ENCODE measurements at regions not wholly inside any gene's neighbourhood (a gene's known extent, or its start where the extent isn't known, plus 50 kb on each side); places are given as distances from the start of the nearest gene placed in this dataset.

GRCh38 chr4:129561280-129561679 lies 465.3 kb downstream of the C4orf33 start:
- no peak for DNase-seq

GRCh38 chr4:129561886-129562671 lies 466.1 kb downstream of the C4orf33 start:
- DNase-seq, result no peak

GRCh38 chr4:129565214-129565613 lies 469.3 kb downstream of the C4orf33 start:
- no peak for DNase-seq

GRCh38 chr4:129570326-129570725 lies 474.4 kb downstream of the C4orf33 start:
- DNase-seq, result no peak

GRCh38 chr4:129578336-129578735 lies 482.4 kb downstream of the C4orf33 start:
- DNase-seq, result no peak

- no peak for DNase-seq
These were observed 485.4 kb downstream of the C4orf33 start for GRCh38 chr4:129581305-129581704.

- DNase-seq, result no peak
These were observed 487.9 kb downstream of the C4orf33 start for GRCh38 chr4:129583868-129584267.

GRCh38 chr4:129598582-129598981 lies 502.6 kb downstream of the C4orf33 start:
- no peak for DNase-seq

- DNase-seq, result no peak
These were observed 504.9 kb downstream of the C4orf33 start for GRCh38 chr4:129600898-129601297.

- no peak for DNase-seq
These were observed 506.5 kb downstream of the C4orf33 start for GRCh38 chr4:129602447-129602846.

- DNase-seq, result no peak
These were observed 507.4 kb downstream of the C4orf33 start for GRCh38 chr4:129603241-129603931.

- no peak for DNase-seq
These were observed 508.8 kb downstream of the C4orf33 start for GRCh38 chr4:129604632-129605255.

GRCh38 chr4:129614611-129615010 lies 518.7 kb downstream of the C4orf33 start:
- DNase-seq, result no peak

- DNase-seq, result no peak
These were observed 526.6 kb downstream of the C4orf33 start for GRCh38 chr4:129622566-129622965.

GRCh38 chr4:129623233-129623875 lies 527.4 kb downstream of the C4orf33 start:
- DNase-seq, result no peak

- peak in 3 of 5 donors; percentile 3 to 20 (median 15) for DNase-seq
These were observed 545.2 kb downstream of the C4orf33 start for GRCh38 chr4:129641179-129641578.

GRCh38 chr4:129645461-129645860 lies 549.5 kb downstream of the C4orf33 start:
- no peak for DNase-seq

- DNase-seq, result no peak
These were observed 572.1 kb downstream of the C4orf33 start for GRCh38 chr4:129668092-129668491.

- no peak for DNase-seq
These were observed 577.0 kb downstream of the C4orf33 start for GRCh38 chr4:129672941-129673340.

- DNase-seq, result no peak
These were observed 579.1 kb downstream of the C4orf33 start for GRCh38 chr4:129675036-129675435.

GRCh38 chr4:129676934-129677333 lies 581.0 kb downstream of the C4orf33 start:
- DNase-seq, result no peak

- no peak for DNase-seq
These were observed 586.6 kb downstream of the C4orf33 start for GRCh38 chr4:129682586-129682985.

GRCh38 chr4:129707949-129708348 lies 612.0 kb downstream of the C4orf33 start:
- DNase-seq, result no peak

Data from T-helper 1 cell (primary cell).